MM.1S (cell line): ENCODE measurements at regions not wholly inside any gene's neighbourhood (a gene's known extent, or its start where the extent isn't known, plus 50 kb on each side); places are given as distances from the start of the nearest gene placed in this dataset.

Source experiments
- EZH2 ChIP-seq: fragments of 300-600 bp; sonication (generic); optimal IDR thresholded peaks from 2 replicates; pipeline ENCODE3; 2017; ENCODE audit warnings: low read depth, mild to moderate bottlenecking, antibody characterized with exemption, low read length, mixed read lengths
- TF ChIP-seq, protein P1 (sequence below): fragments of 300-600 bp; sonication (generic); IDR thresholded peaks from 2 replicates; pipeline ENCODE4 v1.5.1; 2016; ENCODE audit warnings: antibody characterized with exemption, low read length, mixed read lengths

DNA sequence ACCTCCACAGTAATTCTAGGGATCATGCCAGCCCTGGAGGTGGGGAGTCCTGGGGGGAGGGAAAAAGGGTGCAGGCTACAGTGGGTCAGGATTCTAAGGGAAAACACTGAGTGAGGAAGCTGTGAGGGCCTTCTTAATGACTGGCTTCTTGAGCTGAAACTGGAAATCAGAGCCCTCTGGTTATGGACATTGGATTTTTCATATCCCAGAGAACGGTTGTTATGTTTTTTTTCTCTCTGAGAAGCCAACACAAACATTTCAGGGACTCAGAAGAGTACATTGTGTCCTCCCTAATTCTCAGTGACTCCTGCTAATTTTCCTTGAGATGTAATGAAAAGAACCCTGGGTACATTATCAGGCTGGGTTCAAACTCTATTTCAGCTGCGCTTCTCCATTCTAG is 162.4 kb upstream of the PRDX4 start:
- TF ChIP-seq, protein P1, sequence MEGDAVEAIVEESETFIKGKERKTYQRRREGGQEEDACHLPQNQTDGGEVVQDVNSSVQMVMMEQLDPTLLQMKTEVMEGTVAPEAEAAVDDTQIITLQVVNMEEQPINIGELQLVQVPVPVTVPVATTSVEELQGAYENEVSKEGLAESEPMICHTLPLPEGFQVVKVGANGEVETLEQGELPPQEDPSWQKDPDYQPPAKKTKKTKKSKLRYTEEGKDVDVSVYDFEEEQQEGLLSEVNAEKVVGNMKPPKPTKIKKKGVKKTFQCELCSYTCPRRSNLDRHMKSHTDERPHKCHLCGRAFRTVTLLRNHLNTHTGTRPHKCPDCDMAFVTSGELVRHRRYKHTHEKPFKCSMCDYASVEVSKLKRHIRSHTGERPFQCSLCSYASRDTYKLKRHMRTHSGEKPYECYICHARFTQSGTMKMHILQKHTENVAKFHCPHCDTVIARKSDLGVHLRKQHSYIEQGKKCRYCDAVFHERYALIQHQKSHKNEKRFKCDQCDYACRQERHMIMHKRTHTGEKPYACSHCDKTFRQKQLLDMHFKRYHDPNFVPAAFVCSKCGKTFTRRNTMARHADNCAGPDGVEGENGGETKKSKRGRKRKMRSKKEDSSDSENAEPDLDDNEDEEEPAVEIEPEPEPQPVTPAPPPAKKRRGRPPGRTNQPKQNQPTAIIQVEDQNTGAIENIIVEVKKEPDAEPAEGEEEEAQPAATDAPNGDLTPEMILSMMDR, result no peak
- TF ChIP-seq EZH2, result no peak
